ENCODE measurements at regions not wholly inside any gene's neighbourhood (a gene's known extent, or its start where the extent isn't known, plus 50 kb on each side); places are given as distances from the start of the nearest gene placed in this dataset.

DNA sequence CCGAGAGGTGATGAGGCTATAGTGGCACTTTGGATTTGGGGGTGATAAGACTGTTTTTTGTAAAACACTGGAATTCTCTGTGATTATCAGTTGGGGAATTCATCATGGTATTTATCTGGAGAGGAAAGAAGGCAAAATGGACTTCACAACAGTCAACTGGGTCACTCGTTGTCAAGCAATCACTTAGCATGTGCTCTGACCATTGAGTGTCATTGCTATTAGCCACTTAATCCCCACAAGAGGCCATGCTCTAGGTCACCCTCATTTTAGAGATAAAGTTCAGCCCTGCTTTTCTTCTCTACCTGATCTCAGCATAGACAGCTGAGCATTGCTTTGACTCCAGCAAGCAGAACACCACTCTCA is 160.1 kb upstream of the PITX1 start:
- Histone ChIP-seq H3K4me3 (ENCODE audit: control insufficient read depth in 2 of 3, extremely low read depth in 1 of 3, insufficient read depth in 2 of 3, low read depth in 1 of 3, low read length in 3 of 3) (no peak overlapping the region), H3K9me1 (ENCODE audit: control insufficient read depth, extremely low read depth, insufficient read depth, low read length) (no peaks in the 10 kb centered on the region), H2AFZ (ENCODE audit: control insufficient read depth, low read length) (no peak overlapping the region), H3K9me3 (ENCODE audit: control insufficient read depth, low read depth, low read length) (no peaks in the 10 kb centered on the region), H3K36me3 (ENCODE audit: control insufficient read depth in 2 of 2, extremely low read depth in 1 of 2, insufficient read depth in 2 of 2, low read length in 2 of 2) (no peaks in the 10 kb centered on the region), H3K4me1 (ENCODE audit: control insufficient read depth, extremely low read depth, insufficient read depth, low read length) (no peaks in the 10 kb centered on the region), H3K9ac (ENCODE audit: control insufficient read depth, extremely low read depth, insufficient read depth, low read length) (no peak overlapping the region), H3K79me2 (ENCODE audit: control insufficient read depth, insufficient read depth, low read length) (no peaks in the 10 kb centered on the region), H3K27ac (ENCODE audit: control insufficient read depth, insufficient read depth, low read length) (no peak overlapping the region), H4K20me1 (ENCODE audit: control insufficient read depth, extremely low read depth, insufficient read depth, low read length) (no peaks in the 10 kb centered on the region), H3K27me3 (ENCODE audit: control insufficient read depth, extremely low read depth, insufficient read depth, low read length) (peaks cover 24% of the 10 kb centered on the region), H3K4me2 (ENCODE audit: control insufficient read depth, extremely low read depth, insufficient read depth, low read depth, low read length) (no peak overlapping the region)
- FAIRE-seq (no peak), DNase-seq (ENCODE audit: low read depth, low spot score) (no peak)
- TF ChIP-seq EZH2 (IDR thresholded peaks at IDR 0.05; ENCODE audit: low read length), result no peak
- TF ChIP-seq, protein P1, sequence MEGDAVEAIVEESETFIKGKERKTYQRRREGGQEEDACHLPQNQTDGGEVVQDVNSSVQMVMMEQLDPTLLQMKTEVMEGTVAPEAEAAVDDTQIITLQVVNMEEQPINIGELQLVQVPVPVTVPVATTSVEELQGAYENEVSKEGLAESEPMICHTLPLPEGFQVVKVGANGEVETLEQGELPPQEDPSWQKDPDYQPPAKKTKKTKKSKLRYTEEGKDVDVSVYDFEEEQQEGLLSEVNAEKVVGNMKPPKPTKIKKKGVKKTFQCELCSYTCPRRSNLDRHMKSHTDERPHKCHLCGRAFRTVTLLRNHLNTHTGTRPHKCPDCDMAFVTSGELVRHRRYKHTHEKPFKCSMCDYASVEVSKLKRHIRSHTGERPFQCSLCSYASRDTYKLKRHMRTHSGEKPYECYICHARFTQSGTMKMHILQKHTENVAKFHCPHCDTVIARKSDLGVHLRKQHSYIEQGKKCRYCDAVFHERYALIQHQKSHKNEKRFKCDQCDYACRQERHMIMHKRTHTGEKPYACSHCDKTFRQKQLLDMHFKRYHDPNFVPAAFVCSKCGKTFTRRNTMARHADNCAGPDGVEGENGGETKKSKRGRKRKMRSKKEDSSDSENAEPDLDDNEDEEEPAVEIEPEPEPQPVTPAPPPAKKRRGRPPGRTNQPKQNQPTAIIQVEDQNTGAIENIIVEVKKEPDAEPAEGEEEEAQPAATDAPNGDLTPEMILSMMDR (optimal IDR thresholded peaks at IDR 0.05 in 1 of 3, IDR thresholded peaks at IDR 0.05 in 1 of 3, conservative IDR thresholded peaks at IDR 0.05 in 1 of 3; ENCODE audit: extremely low read depth in 1 of 3, insufficient read depth in 2 of 3, low read length in 3 of 3), result no peak
- dilution Hi-C loops (cut with MboI; ENCODE audit: extremely low pct_ligation_motif_present, low sequenced_read_pairs), result no loop called here

DNA sequence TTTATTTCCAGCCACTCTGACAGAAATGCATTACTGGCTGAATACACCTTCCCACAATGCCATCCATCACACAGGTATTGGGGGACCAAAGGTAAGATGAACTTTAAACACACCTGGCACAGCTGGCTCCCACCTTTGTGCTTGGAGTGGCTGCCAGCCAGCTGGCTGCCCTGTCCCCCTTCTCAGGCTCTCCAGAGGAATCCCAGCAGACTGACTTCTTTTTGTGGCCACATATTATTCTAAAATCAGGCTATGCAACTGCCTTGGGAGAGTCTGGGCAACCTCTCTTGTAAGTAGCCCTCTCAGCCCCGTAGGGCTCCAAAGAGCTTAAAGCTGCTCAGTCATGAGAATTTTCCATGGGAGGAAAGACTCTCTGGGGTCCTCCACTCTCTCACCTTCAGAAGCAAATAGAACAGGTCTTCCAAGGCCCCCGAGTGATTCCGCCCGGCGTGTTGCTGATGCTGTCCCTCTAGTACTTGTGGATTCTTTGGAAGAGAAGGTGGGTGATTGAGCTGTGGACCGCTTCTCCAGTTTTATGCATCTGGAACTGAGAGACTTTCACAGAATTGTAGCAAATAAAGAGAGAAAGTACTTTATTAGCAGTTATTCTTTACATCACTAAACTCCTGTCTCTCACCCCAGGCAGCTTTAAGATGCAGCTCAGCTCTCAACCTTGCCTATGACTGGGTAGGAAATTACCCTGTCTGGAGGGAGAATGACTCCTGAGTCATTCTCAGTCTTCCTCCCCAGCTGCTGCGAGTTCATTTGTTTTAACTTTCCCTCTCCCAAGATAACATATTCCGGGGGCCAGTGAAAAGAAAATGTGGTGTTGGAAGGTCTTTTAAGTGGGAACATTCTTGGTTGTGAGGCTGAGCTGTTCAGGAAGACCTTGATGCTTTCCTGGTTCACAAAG is 159.4 kb upstream of the PITX1 start:
- Histone ChIP-seq H3K4me1 (ENCODE audit: control insufficient read depth, extremely low read depth, insufficient read depth, low read length) (no peaks in the 10 kb centered on the region), H2AFZ (ENCODE audit: control insufficient read depth, low read length) (no peak overlapping the region), H3K9ac (ENCODE audit: control insufficient read depth, extremely low read depth, insufficient read depth, low read length) (no peak overlapping the region), H3K27ac (ENCODE audit: control insufficient read depth, insufficient read depth, low read length) (no peak overlapping the region), H3K9me1 (ENCODE audit: control insufficient read depth, extremely low read depth, insufficient read depth, low read length) (no peaks in the 10 kb centered on the region), H3K79me2 (ENCODE audit: control insufficient read depth, insufficient read depth, low read length) (no peaks in the 10 kb centered on the region), H3K4me2 (ENCODE audit: control insufficient read depth, extremely low read depth, insufficient read depth, low read depth, low read length) (no peak overlapping the region), H3K27me3 (ENCODE audit: control insufficient read depth, extremely low read depth, insufficient read depth, low read length) (peaks cover 24% of the 10 kb centered on the region), H3K9me3 (ENCODE audit: control insufficient read depth, low read depth, low read length) (no peaks in the 10 kb centered on the region), H4K20me1 (ENCODE audit: control insufficient read depth, extremely low read depth, insufficient read depth, low read length) (no peaks in the 10 kb centered on the region), H3K36me3 (ENCODE audit: control insufficient read depth in 2 of 2, extremely low read depth in 1 of 2, insufficient read depth in 2 of 2, low read length in 2 of 2) (no peaks in the 10 kb centered on the region), H3K4me3 (ENCODE audit: control insufficient read depth in 2 of 3, extremely low read depth in 1 of 3, insufficient read depth in 2 of 3, low read depth in 1 of 3, low read length in 3 of 3) (no peak overlapping the region)
- no peak for TF ChIP-seq EZH2 (IDR thresholded peaks at IDR 0.05; ENCODE audit: low read length)
- TF ChIP-seq, protein P1 (optimal IDR thresholded peaks at IDR 0.05 in 1 of 3, IDR thresholded peaks at IDR 0.05 in 1 of 3, conservative IDR thresholded peaks at IDR 0.05 in 1 of 3; ENCODE audit: extremely low read depth in 1 of 3, insufficient read depth in 2 of 3, low read length in 3 of 3), result no peak
- FAIRE-seq, result no peak
- dilution Hi-C loops (cut with MboI; ENCODE audit: extremely low pct_ligation_motif_present, low sequenced_read_pairs), result no loop called here
- no peak for DNase-seq (ENCODE audit: low read depth, low spot score)
